Glutamatergic neuron (in vitro differentiated cells): ENCODE measurements at regions not wholly inside any gene's neighbourhood (a gene's known extent, or its start where the extent isn't known, plus 50 kb on each side); places are given as distances from the start of the nearest gene placed in this dataset.

Experiments
- DNase-seq: peaks from one replicate; pipeline ENCODE4 v3.0.0; 2022
- H3K27ac Mint-ChIP-seq: one replicate; pipeline ENCODE4 v1.8.0; 2020; ENCODE audit warnings: mild to moderate bottlenecking, mixed read lengths, inconsistent platforms; ENCODE audit not compliant: unreplicated experiment
- H3K27me3 Mint-ChIP-seq: one replicate; pipeline ENCODE4 v1.8.0; 2020; ENCODE audit warnings: mild to moderate bottlenecking, moderate library complexity, mixed read lengths, inconsistent platforms; ENCODE audit not compliant: unreplicated experiment
- H3K36me3 Mint-ChIP-seq: one replicate; pipeline ENCODE4 v1.8.0; 2020; ENCODE audit warnings: mild to moderate bottlenecking, mixed read lengths, inconsistent platforms; ENCODE audit not compliant: unreplicated experiment
- H3K4me1 Mint-ChIP-seq: one replicate; pipeline ENCODE4 v1.8.0; 2020; ENCODE audit warnings: mild to moderate bottlenecking, low read depth, mixed read lengths, inconsistent platforms; ENCODE audit not compliant: unreplicated experiment
- H3K4me3 Mint-ChIP-seq: one replicate; pipeline ENCODE4 v1.8.0; 2020; ENCODE audit warnings: mild to moderate bottlenecking, mixed read lengths, inconsistent platforms; ENCODE audit not compliant: unreplicated experiment
- H3K9me3 Mint-ChIP-seq: one replicate; pipeline ENCODE4 v1.8.0; 2020; ENCODE audit warnings: mild to moderate bottlenecking, moderate library complexity, mixed read lengths, inconsistent platforms; ENCODE audit not compliant: unreplicated experiment
- CTCF ChIP-seq: fragments of 200-600 bp; sonication (generic); IDR thresholded peaks from one replicate; pipeline ENCODE4 v1.5.0; 2021; ENCODE audit not compliant: partially characterized antibody, unreplicated experiment

- Mint-ChIP-seq H3K27me3 (no peaks in the 10 kb centered on the region), H3K9me3 (peaks cover 3% of the 10 kb centered on the region), H3K36me3 (no peaks in the 10 kb centered on the region), H3K4me3 (no peak overlapping the region), H3K27ac (no peak overlapping the region), H3K4me1 (no peaks in the 10 kb centered on the region)
- no peak for DNase-seq
- TF ChIP-seq CTCF: no peak
Measured at GRCh38 chr5:30686530-30686929, 507.0 kb upstream of the CDH6 start.

- no peaks in the 10 kb centered on the region for H3K27me3 Mint-ChIP-seq
- no peak overlapping the region for H3K27ac Mint-ChIP-seq
- H3K4me1 Mint-ChIP-seq: no peaks in the 10 kb centered on the region
- H3K9me3 Mint-ChIP-seq: peaks cover 8% of the 10 kb centered on the region
- no peak overlapping the region for H3K4me3 Mint-ChIP-seq
- no peak for DNase-seq
- TF ChIP-seq CTCF: no peak
- peaks cover 10% of the 10 kb centered on the region for H3K36me3 Mint-ChIP-seq
Measured at GRCh38 chr5:30676223-30676840, 517.2 kb upstream of the CDH6 start.

- no peak overlapping the region for H3K4me3 Mint-ChIP-seq
- peaks cover 2% of the 10 kb centered on the region for H3K9me3 Mint-ChIP-seq
Measured at GRCh38 chr5:30667293-30667692, 526.2 kb upstream of the CDH6 start.

GRCh38 chr5:30663536-30663935, 530.0 kb upstream of the CDH6 start:
- Mint-ChIP-seq H3K36me3 (peaks cover 4% of the 10 kb centered on the region), H3K4me1 (peaks cover 9% of the 10 kb centered on the region), H3K27ac (no peak overlapping the region), H3K4me3 (no peak overlapping the region), H3K27me3 (no peaks in the 10 kb centered on the region), H3K9me3 (peaks cover 2% of the 10 kb centered on the region)
- TF ChIP-seq CTCF: no peak
- no peak for DNase-seq

More at GRCh38 chr5:30667293-30667692, 526.2 kb upstream of the CDH6 start:
- no peak for DNase-seq
- Mint-ChIP-seq H3K27me3 (no peaks in the 10 kb centered on the region), H3K36me3 (peaks cover 4% of the 10 kb centered on the region), H3K27ac (no peak overlapping the region), H3K4me1 (peaks cover 9% of the 10 kb centered on the region)
- no peak for TF ChIP-seq CTCF

- peaks cover 2% of the 10 kb centered on the region for H3K9me3 Mint-ChIP-seq
- H3K4me3 Mint-ChIP-seq: no peak overlapping the region
- TF ChIP-seq CTCF: no peak
- H3K27me3 Mint-ChIP-seq: no peaks in the 10 kb centered on the region
- H3K36me3 Mint-ChIP-seq: peaks cover 4% of the 10 kb centered on the region
- peaks cover 9% of the 10 kb centered on the region for H3K4me1 Mint-ChIP-seq
- DNase-seq: no peak
- H3K27ac Mint-ChIP-seq: no peak overlapping the region
Measured at GRCh38 chr5:30662373-30662772, 531.1 kb upstream of the CDH6 start.
